ENCODE measurements at regions not wholly inside any gene's neighbourhood (a gene's known extent, or its start where the extent isn't known, plus 50 kb on each side); places are given as distances from the start of the nearest gene placed in this dataset.

DNA sequence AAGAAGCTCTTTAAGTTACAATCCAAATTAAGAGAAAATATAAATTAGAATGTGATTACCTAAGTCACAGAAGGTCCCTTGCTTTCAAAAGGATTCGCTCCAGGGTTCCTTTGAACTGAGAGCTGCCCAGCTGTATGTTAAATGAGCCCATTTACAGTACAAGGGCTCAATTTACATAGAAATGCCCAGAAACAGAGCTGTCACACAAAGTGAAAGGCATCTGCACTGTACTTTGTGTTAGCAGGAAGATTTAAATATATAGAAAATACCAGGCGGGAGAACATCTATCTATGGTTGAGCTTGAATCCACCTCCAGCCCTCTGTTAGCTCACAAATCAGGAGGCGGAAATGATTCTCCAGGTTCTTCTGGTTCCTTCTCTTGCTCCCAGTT, 272.9 kb downstream of the PAX3 start:
- DNase-seq (ENCODE audit: low spot score), result no peak
- TF ChIP-seq CTCF (IDR thresholded peaks at IDR 0.05; ENCODE audit: extremely low read depth, insufficient read depth, missing control alignments), result no peak
- in situ Hi-C loops (cut with MboI; ENCODE audit: low pct_unique_long_range_greater_than_20kb, low sequenced_read_pairs, unreplicated experiment), result no loop called here

DNA sequence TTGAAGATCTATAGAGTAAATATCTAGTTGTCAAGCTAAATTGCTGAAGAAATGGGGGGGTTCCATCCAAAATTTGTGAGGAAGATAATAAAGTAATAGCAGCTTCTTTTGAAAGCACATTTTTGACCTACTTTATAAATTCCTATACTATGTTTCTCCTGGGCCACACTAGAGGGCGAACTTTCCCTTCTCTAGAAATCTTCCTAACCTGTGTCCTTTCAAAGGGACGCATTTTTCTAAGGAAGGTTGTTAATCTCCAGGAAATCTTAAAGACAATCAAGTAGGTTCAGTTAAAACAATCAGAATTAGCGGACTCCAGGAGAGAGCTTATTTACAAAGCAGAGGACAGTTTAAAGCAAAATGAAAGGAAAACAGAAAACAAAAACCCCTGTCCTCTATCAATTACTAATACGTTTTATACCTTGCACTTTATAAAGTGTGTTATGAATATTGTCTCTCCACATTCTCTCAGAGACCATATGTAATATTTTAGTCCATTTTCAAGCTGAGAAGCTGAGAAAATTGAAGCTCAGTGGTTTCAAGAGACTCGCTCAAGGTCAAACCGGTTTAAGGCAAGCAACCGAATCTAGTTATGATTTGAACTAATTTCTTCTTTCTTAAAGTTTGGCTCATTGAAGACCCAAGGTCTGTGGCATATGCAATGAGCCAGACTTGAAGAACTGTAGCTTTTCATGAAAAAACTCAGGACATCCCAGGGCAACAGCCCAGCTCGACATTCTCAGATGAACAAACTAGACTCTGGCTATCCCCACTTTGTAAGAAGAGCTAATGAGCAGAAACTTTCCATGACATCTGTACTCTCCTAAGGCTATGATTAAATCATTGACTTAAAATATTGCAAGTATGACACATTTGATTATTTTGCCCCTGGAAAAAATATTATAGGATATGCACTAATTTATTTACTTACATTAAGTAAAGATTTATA, 273.6 kb downstream of the PAX3 start:
- TF ChIP-seq CTCF (IDR thresholded peaks at IDR 0.05; ENCODE audit: extremely low read depth, insufficient read depth, missing control alignments), result peak; percentile 75
- DNase-seq (ENCODE audit: low spot score), result no peak
- in situ Hi-C loops (cut with MboI; ENCODE audit: low pct_unique_long_range_greater_than_20kb, low sequenced_read_pairs, unreplicated experiment), result no loop called here

DNA sequence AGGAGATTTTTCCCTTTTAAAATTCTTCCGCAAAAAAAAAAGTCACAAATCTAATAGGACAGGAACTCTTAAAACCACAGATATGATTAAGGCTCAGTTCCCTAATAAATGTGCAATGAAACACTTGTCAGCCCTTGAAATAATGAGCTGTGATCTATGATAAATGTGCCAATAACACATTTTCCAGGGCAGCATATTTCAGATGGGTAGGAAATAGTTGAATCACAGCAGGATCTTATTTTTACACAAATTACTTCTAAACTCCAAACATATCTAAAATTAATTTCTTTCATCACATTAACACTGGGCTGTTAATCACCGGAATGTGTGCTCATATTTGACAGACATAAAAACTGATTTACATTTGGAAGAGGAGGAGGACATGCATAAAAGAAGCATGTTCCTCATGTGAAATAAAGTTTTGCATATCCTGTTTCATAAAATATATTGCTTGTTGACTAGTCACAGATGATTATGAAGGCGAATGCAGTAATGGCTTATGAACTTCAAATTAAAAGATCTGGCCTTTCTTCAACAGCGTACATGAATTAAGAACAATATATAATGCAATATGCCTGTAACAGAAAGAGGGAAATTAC, 281.4 kb downstream of the PAX3 start:
- in situ Hi-C loops (cut with MboI; ENCODE audit: low pct_unique_long_range_greater_than_20kb, low sequenced_read_pairs, unreplicated experiment), result no loop called here
- no peak for DNase-seq (ENCODE audit: low spot score)
- no peak for TF ChIP-seq CTCF (IDR thresholded peaks at IDR 0.05; ENCODE audit: extremely low read depth, insufficient read depth, missing control alignments)

GRCh38 chr2:222013889-222014288, 284.9 kb downstream of the PAX3 start:
- DNase-seq (ENCODE audit: low spot score), result no peak
- in situ Hi-C loops (cut with MboI; ENCODE audit: low pct_unique_long_range_greater_than_20kb, low sequenced_read_pairs, unreplicated experiment), result no loop called here

GRCh38 chr2:222000326-222000725, 298.5 kb downstream of the PAX3 start:
- in situ Hi-C loops (cut with MboI; ENCODE audit: low pct_unique_long_range_greater_than_20kb, low sequenced_read_pairs, unreplicated experiment), result no loop called here
- TF ChIP-seq CTCF (IDR thresholded peaks at IDR 0.05; ENCODE audit: extremely low read depth, insufficient read depth, missing control alignments), result no peak
- DNase-seq (ENCODE audit: low spot score), result no peak

More at GRCh38 chr2:222013889-222014288, 284.9 kb downstream of the PAX3 start:
- TF ChIP-seq CTCF (IDR thresholded peaks at IDR 0.05; ENCODE audit: extremely low read depth, insufficient read depth, missing control alignments), result no peak

- in situ Hi-C loops (cut with MboI; ENCODE audit: low pct_unique_long_range_greater_than_20kb, low sequenced_read_pairs, unreplicated experiment), result no loop called here
- no peak for DNase-seq (ENCODE audit: low spot score)
- TF ChIP-seq CTCF (IDR thresholded peaks at IDR 0.05; ENCODE audit: extremely low read depth, insufficient read depth, missing control alignments), result no peak
Measured at GRCh38 chr2:221999717-222000116, 299.1 kb downstream of the PAX3 start.
